Aorta (tissue), 5 donors: ENCODE measurements at regions not wholly inside any gene's neighbourhood (a gene's known extent, or its start where the extent isn't known, plus 50 kb on each side); places are given as distances from the start of the nearest gene placed in this dataset.

Experiments used
- ATAC-seq: fragments of 200-7000 bp; cut with Tn5 transposase; one replicate; pipeline ENCODE4 v1.9.1; 2022; ENCODE audit warnings: moderate library complexity; ENCODE audit not compliant: low FRiP score
- DNase-seq, 2 donors: peaks; one replicate each; pipeline ENCODE4 v3.0.0-alpha.2; 2020
- H3K27ac ChIP-seq, 2 donors: one replicate each; pipeline ENCODE4 v1.5.1; 2013; ENCODE audit warnings: low read length in 2 of 2, mild to moderate bottlenecking in 2 of 2, moderate library complexity in 2 of 2, control low read depth in 1 of 2, inconsistent platforms in 1 of 2, low read depth in 1 of 2
- H3K27me3 ChIP-seq, 2 donors: one replicate each; pipeline ENCODE4 v1.6.1; 2013; ENCODE audit warnings: control low read depth in 1 of 2, low read length in 1 of 2, mild to moderate bottlenecking in 1 of 2, moderate library complexity in 1 of 2; ENCODE audit not compliant: insufficient read depth in 2 of 2, control insufficient read depth in 1 of 2
- H3K36me3 ChIP-seq, 2 donors: one replicate each; pipeline ENCODE4 v1.6.1; 2013; ENCODE audit warnings: control low read depth in 1 of 2, low read length in 1 of 2, mild to moderate bottlenecking in 1 of 2; ENCODE audit not compliant: insufficient read depth in 2 of 2, control insufficient read depth in 1 of 2
- H3K4me1 ChIP-seq, 2 donors: one replicate each; pipeline ENCODE4 v1.6.1; 2013; ENCODE audit warnings: low read length in 2 of 2, control low read depth in 1 of 2, mild to moderate bottlenecking in 1 of 2, moderate library complexity in 1 of 2; ENCODE audit not compliant: insufficient read depth in 2 of 2, control insufficient read depth in 1 of 2
- H3K4me3 ChIP-seq, 2 donors: one replicate each; pipeline ENCODE4 v1.5.1; 2013; ENCODE audit warnings: low read length in 2 of 2, control low read depth in 1 of 2, mild to moderate bottlenecking in 1 of 2
- H3K9me3 ChIP-seq: one replicate; pipeline ENCODE4 v1.6.1; 2013; ENCODE audit warnings: mild to moderate bottlenecking, low read length; ENCODE audit not compliant: control insufficient read depth
- WGBS, 2 donors: extraction: QIAGEN DNeasy Blood & Tissue Kit; methylation state at CpG; one replicate each; pipeline ENCODE4 v1.1.7; 2013; 5-methylcytosine and 5-hydroxymethylcytosine counted together
- intact Hi-C, 2 donors: fragments of 100-400 bp; cut with DNase I; formaldehyde crosslinking; loops; one replicate each; pipeline versions ENCODE4 v1.14.2 to v1.15.0; 2022
- donor health status: healthy with polysubstance abuse.
- donor health status: Bipolar disorder and iron deficiency.
- donor health status: DM: no; HTN: no; CAD: no.
- donor health status: DM: no; HTN: no; CAD: no.
- donor health status: DM: yes; HTN: yes; CAD: no.

DNA sequence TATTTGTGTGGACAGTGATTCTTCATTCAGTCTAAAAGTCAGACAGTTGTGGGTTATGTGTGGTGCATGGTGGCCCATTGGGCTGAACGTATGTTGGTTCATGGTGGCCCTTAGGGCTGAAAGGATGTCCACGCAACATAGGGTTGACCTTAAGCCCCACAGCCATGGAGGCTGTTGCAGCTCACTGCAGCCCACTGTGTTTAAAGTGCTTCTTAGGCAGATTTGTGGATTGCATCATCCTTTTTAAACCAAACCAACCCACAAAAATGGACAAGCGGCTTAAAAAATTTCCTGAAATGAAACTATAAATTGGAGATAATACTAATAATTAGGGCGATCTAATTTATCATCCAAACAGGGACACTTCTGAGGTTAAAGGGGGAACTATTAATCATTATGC is 219.0 kb upstream of the GATB start:
- Histone ChIP-seq H3K27ac (no peak overlapping the region), H3K27me3 (peaks cover 0 to 1% of the 10 kb centered on the region in 2 donors), H3K4me1 (no peaks in the 10 kb centered on the region), H3K36me3 (no peaks in the 10 kb centered on the region), H3K9me3 (peaks cover 1% of the 10 kb centered on the region), H3K4me3 (no peak overlapping the region)
- ATAC-seq, result no peak
- intact Hi-C loops, result no loop called here
- DNase-seq, result no peak
- 89 to 91% methylated on average over 4 of the region's 4 CpGs for WGBS, 2 donors

DNA sequence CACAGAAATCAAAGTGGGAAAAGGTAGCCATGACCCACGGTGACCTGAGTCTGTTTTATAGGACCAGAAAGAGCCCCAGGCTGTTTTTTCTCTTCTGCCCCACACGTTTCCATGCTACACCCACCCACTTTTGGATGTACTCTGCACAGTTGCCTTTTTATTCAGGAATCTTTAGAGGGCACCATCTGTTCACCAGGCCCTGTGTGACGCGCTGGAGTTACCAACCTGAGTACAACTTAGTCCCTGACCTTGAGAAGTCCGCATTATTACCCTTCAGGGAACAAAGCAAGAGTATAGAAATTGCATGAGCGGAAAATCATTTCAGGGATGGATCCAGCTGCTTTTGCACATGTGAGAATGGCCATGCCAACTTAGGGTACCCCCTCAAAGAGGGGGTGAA is 207.8 kb upstream of the GATB start:
- Histone ChIP-seq H3K27ac (no peak overlapping the region), H3K27me3 (no peaks in the 10 kb centered on the region), H3K4me3 (no peak overlapping the region), H3K9me3 (no peaks in the 10 kb centered on the region), H3K36me3 (no peaks in the 10 kb centered on the region), H3K4me1 (no peaks in the 10 kb centered on the region)
- no peak for DNase-seq
- intact Hi-C loops, result no loop called here
- ATAC-seq, result no peak
- 74% methylated on average over 6 of the region's 6 CpGs for WGBS, 2 donors

DNA sequence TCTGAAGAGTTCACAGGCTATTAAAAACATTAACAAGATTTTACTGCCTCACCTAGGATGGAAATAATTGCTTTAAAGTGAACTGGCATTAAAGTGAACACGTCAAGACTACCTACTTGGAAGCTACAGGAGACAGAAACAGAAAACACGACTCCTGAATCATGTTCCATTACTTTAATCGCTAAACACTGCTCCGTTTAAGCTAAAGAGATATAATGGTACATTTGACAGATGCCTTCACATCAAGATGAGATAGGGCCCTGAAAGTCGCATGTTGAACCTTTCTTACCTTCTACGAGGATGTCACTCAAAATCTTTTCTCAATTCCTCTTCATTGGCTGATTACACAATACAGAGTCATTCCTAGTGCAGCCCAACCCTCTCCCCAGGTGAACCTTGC is 206.3 kb upstream of the GATB start:
- intact Hi-C loops, result no loop called here
- 85 to 86% methylated on average over 6 of the region's 6 CpGs for WGBS, 2 donors

DNA sequence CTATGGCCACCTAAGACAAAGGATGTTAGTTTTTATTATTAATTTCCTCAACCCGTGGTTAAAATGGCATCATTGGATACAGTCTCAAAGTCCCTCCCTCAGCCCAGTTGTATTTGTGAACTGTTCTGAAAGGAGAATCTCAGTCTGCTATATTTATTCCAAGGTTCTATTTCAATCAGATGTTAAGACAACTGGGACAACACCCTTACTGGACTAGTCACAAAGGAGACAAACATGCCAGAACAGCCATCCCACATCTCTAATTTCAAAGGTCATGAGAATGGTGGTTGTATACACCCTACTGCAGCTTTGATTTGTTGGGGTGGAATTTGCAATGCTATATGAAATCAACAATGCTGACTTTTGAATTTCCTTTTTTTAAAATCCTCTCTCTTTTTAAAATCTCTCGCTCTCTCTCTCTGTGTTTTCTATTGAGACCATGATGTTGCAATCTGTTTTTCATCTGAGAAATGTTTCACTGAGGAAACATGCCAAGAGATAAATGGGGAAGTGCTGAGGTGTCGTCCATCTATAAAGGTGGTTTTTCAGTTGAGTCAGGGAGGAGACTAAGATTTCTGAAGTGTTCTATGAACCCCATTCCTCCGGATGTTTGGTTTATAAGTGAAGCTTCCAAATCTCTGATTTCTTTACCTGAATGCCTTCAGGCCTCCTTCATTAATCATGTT is 201.5 kb upstream of the GATB start:
- H3K27me3 ChIP-seq, result no peaks in the 10 kb centered on the region
- ATAC-seq (no peak), DNase-seq (no peak)
- no peaks in the 10 kb centered on the region for H3K4me1 ChIP-seq
- H3K36me3 ChIP-seq, result no peaks in the 10 kb centered on the region
- H3K9me3 ChIP-seq, result no peaks in the 10 kb centered on the region
- H3K4me3 ChIP-seq, result no peak overlapping the region
- intact Hi-C loops, result no loop called here
- no peak overlapping the region for H3K27ac ChIP-seq
- WGBS, 2 donors, result 80 to 81% methylated on average over 4 of the region's 4 CpGs

More for the DNA sequence above, 206.3 kb upstream of the GATB start:
- ATAC-seq (no peak), DNase-seq (no peak)
- no peaks in the 10 kb centered on the region for H3K36me3 ChIP-seq
- H3K4me3 ChIP-seq, result no peak overlapping the region
- no peak overlapping the region for H3K27ac ChIP-seq
- no peaks in the 10 kb centered on the region for H3K4me1 ChIP-seq
- no peaks in the 10 kb centered on the region for H3K27me3 ChIP-seq
- H3K9me3 ChIP-seq, result no peaks in the 10 kb centered on the region

DNA sequence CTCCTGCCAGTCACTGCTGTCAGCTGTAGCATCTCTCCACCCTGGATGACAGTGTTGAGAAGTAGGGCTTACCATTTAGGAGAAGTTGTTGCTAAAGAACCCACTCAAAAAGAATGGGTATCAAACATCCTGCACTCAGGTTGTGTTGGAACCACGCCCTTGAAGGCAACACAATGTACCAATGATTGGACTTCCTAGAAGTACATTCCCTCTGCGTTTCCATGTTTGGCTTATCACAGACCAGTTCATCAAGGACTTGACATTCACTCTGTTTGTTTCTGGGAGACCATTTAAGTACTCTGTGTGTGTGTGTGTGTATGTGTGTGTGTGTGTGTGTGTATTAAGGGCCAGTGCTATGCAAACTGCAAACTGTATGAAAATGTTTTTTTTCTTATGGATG is 200.6 kb upstream of the GATB start:
- intact Hi-C loops, result no loop called here
- no peak for ATAC-seq
- H3K36me3 ChIP-seq, result no peaks in the 10 kb centered on the region
- H3K4me3 ChIP-seq, result no peak overlapping the region
- DNase-seq, result no peak
- H3K27me3 ChIP-seq, result no peaks in the 10 kb centered on the region
- H3K9me3 ChIP-seq, result no peaks in the 10 kb centered on the region
- no peak overlapping the region for H3K27ac ChIP-seq
- H3K4me1 ChIP-seq, result no peaks in the 10 kb centered on the region
- 53 to 59% methylated on average over 2 of the region's 2 CpGs for WGBS, 2 donors

DNA sequence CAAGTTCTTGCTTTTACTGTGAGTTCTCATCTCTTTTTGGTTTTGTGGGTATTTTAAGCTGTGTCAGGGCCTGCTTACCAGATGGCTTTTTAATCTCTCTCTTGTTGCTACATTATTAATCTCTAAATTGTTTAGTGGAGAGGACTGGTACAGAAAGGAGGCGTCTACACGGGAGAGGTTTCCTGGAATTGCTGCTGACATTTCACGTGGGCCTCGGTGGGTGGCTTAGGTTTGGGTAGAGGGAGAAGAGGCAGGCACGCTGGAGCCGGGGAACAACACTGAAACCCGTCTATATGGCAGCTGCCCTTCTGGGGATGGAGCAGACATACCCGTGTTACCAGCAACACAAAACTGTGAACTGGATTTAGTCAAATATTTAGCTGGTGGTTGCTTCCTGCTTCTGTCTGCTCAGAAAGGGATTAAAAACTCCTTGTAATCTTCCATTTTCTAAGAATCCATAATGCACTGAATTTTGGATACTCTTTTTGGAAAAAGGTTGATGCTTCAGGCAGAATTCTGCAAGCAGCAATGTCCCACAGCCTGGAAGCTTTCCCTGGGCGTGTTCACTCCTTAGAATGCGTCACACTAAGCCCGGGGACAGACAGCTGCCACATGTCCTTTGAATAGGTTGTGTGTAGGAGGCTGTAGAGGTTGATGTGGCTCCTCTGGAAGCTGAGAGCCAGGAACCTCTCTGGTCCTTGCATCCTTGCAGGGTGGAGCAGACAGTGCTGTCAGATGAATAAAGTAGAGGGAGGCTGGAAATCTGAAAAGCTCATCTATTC is 199.8 kb upstream of the GATB start:
- Histone ChIP-seq H3K36me3 (no peaks in the 10 kb centered on the region), H3K27ac (no peak overlapping the region), H3K4me3 (no peak overlapping the region), H3K27me3 (no peaks in the 10 kb centered on the region), H3K9me3 (no peaks in the 10 kb centered on the region), H3K4me1 (no peaks in the 10 kb centered on the region)
- DNase-seq (no peak), ATAC-seq (no peak)
- intact Hi-C loops, result no loop called here
- 60 to 65% methylated on average over 11 of the region's 11 CpGs for WGBS, 2 donors

DNA sequence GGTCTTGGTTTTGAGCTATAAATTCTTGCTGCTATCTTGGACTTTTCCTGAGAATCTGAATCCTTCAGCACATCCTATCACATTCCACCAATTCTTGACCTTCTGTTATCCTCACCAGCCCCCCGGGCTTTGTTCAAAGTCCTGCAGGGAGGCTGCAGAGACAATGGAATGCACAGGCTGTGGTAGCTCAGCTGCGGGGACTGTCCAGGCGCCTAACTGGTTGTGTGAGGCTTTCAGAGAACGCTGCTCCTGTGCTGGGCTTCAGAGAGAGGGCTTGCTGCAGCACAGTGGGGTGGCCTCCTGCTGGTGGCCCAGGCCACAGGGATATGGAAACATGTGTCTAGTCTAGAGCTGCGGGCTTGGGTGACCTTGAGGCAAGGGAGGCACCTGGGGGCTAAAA is 196.3 kb upstream of the GATB start:
- intact Hi-C loops, result no loop called here

DNA sequence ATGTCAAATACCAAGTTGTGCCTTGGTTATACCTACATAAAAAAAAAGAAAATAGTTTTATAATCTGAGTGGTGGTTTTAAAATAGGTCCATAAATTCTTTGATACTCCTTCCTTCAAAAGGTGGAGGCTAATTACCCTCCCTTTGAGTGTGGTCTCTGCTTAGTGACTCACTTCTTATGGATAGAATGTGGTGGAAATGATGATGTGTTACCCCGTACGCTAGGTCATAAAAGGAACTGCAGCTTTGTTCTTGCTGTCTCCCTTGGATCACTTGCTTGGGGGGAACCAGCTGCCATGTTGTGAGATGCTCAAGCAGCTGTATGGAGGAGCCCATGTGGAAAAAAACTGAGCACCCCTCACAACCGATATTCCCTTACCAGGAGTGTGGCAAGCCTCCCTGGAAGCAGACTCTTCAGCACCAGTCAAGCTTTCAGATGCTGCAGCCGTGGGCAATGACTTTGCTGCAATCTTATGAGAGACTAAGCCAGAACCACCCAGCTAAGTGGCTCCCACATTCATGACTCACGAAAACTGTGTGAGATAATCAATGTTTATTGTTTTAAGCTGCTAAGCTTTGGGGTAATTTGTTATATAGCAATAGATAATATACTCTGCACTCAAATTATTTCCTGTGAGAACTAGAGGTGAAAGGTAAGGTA is 195.0 kb upstream of the GATB start:
- WGBS, 2 donors, result 81 to 83% methylated on average over 5 of the region's 5 CpGs
- H3K36me3 ChIP-seq, result no peaks in the 10 kb centered on the region
- intact Hi-C loops, result no loop called here
- H3K27ac ChIP-seq, result no peak overlapping the region
- H3K4me3 ChIP-seq, result no peak overlapping the region
- no peaks in the 10 kb centered on the region for H3K4me1 ChIP-seq
- H3K27me3 ChIP-seq, result no peaks in the 10 kb centered on the region
- no peak for ATAC-seq
- no peak for DNase-seq
- no peaks in the 10 kb centered on the region for H3K9me3 ChIP-seq

More for the DNA sequence above, 196.3 kb upstream of the GATB start:
- H3K36me3 ChIP-seq, result no peaks in the 10 kb centered on the region
- no peaks in the 10 kb centered on the region for H3K27me3 ChIP-seq
- H3K27ac ChIP-seq, result no peak overlapping the region
- DNase-seq, result no peak
- no peaks in the 10 kb centered on the region for H3K9me3 ChIP-seq
- no peak overlapping the region for H3K4me3 ChIP-seq
- no peaks in the 10 kb centered on the region for H3K4me1 ChIP-seq
- WGBS, 2 donors, result 23 to 33% methylated on average over 5 of the region's 5 CpGs
- ATAC-seq, result no peak
